Muscle of back (tissue), 3 donors: ENCODE measurements at regions not wholly inside any gene's neighbourhood (a gene's known extent, or its start where the extent isn't known, plus 50 kb on each side); places are given as distances from the start of the nearest gene placed in this dataset.

Experiments used
- DNase-seq, 3 donors: peaks; one replicate each; pipeline versions ENCODE4 v3.0.0 to v3.0.0-alpha.2; 2013

GRCh38 chr3:99212969-99213368 is 311.5 kb upstream of the DCBLD2 start:
- DNase-seq: no peak

DNA sequence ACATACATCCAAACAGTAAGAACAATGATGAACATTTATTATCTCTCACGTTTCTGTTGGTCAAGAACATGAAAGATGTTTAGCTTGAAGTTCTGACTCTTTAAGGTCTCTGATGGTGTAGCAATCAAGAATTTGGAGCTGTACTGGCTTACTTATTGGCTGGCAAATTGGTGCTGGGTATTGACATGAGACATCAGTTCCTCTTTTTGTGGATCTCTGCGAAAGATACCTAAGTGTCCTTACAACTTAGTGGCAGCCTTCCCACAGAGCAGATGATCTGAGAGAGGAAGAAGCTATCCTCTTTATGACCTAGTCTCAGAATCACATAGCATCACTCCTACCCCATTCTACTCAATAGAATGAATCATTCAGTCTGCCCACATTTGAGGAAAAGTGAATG is 309.8 kb upstream of the DCBLD2 start:
- no peak for DNase-seq

GRCh38 chr3:99199021-99199420 is 297.5 kb upstream of the DCBLD2 start:
- DNase-seq: no peak

- DNase-seq: no peak
Measured at GRCh38 chr3:99191186-99191585, 289.7 kb upstream of the DCBLD2 start.

DNA sequence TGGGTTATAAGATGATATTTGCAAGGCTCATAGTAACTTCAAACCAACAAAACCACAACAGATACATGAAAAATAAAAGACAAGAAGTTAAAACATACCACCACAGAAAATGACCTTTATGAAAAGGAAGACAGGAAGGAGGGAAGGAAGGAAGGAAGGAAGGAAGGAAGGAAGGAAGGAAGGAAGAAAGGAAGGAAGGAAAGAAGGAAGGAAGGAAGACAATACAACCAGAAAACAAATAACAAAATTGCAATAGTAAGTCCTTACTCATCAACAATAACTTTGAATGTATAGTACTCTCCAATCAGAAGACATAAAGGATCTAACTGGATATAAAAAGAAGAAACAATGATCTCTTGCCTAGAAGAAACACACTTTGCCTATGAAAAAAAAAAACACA is 287.4 kb upstream of the DCBLD2 start:
- DNase-seq: no peak

DNA sequence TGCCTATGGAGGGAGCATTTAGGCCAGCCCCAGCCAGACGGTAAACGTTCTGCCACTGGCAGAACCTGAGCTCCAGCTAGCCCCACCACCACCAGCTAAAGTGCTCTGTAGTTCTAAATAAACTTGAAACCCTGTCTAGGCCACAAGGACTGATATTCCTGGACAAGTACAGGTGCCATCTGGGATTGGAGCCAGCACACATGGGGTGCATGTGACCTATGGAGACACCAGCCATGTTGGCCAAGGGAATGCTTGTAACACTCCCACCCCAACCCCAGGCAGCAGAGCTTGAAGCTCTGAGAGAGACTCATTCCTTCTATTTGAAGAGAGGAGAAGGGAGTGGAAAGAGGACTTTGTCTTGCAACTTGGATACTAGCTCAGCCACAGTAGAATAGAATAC is 284.5 kb upstream of the DCBLD2 start:
- no peak for DNase-seq

- DNase-seq: no peak
Measured at GRCh38 chr3:99176169-99176964, 274.9 kb upstream of the DCBLD2 start.

DNA sequence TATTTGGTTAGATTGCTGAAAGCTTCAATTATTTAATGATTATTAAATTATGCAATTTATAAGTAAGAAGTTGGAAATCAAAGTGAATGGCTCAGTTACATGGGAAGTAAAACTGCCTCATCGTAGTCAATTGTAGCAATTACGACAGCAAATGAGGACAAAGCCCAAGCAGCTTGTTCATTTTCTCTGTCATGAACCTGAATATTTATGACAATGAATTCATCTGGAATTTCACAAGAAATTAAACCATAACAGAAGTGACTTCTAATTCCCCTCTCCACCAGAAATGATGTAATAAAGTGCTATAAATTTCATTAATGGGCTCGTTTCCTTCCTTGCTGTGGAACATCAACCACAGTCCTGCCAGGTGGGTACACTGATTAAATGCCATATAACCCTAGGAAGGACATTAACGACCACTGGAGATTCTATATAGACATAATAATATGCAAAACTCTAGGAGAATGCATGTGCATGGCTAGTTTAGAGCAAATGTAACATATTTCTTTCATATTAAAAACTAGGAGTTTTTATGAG is 273.8 kb upstream of the DCBLD2 start:
- peak in 1 of 3 donors; percentile 2 for DNase-seq

DNA sequence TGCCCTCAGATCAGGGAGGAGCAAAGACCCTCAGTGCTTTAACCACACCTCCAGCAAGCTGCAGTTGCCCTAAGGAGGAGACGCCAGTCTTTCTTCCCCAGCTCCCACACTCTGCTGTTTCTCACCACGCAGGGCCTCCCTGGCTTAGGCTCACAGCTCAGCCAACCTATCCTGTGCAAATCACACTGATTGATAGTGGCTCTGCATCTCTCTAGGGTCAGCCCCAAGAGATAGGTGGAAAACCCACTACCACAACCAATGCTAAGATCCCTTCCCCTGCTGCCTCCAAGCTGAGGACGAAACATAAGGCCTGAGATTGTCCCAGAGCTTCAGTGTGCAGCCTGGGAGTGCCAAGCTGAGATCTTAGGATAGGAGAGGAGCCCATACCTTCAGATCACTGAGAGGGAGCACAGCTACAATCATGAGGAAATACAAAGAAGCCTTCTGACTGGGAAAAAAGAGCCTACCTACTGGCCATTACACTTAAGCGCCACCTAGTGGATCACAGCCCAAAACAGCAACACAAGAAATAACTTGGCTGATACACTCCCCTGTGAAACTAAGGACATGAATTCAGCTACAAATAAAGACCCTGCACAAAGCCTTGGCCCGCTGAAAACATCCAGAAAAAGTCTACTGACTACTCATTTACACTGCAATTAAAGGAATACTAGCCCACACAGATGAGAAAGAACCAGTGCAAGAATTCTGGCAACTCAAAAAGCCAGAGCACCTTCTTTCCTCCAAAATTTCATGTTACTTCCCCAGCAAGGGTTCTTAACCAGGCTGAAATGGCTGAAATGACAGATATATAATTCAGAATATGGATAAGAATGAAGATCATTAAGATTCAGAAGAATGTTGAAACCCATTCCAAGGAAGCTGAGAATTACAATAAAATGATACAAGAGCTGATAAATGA is 271.5 kb upstream of the DCBLD2 start:
- DNase-seq: peak; percentile 27 to 58 (median 54)

GRCh38 chr3:99171800-99172199 is 270.3 kb upstream of the DCBLD2 start:
- no peak for DNase-seq

DNA sequence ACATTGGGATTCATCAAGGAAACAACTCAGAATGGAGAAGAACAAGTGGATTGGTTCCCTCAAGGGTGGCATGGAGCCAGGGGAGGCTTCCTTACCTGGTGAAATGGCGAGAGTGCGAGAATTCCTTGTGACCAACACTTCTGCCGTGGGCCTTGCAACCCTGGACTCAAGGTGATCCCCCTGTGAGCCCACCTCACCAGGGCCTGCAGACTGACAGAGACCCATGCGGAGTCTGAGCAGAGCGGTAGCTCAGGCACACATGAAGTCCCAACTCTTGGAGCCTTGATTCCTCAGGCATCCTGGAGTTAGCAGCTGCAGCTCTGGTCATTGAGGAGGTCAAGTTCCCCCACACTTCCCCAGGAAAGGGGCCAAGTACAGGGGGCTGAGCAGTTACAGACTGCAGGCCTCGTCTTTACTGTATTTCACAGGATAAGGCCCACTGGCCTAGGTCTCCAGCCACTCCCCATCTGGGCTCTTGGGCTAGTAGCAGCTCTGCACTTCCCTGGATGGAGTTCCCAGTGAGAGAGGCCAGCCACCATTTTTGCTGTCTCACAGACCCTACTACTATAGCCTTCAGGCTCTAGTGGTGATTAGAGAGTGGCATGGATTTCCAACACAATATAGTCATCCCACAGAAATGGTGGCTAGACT is 269.5 kb upstream of the DCBLD2 start:
- DNase-seq: no peak

DNA sequence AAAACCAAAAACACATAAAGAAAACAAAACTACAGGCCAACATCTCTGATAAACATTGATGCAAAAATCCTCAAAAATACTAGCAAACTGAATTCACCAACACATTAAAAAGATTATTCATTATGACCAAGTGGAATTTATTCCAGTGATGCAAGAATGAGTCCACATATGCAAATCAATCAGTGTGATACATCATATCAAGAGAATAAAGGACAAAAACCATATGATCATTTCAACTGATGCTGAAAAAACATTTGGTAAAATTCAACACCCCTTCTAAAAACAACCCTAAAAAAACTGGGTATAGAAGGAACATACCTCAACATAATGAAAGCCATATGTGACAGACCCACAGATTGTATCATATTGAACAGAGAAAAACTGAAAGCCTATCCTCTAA is 265.6 kb upstream of the DCBLD2 start:
- DNase-seq: peak in 1 of 3 donors; percentile 12

GRCh38 chr3:99163314-99163713 is 261.8 kb upstream of the DCBLD2 start:
- no peak for DNase-seq

DNA sequence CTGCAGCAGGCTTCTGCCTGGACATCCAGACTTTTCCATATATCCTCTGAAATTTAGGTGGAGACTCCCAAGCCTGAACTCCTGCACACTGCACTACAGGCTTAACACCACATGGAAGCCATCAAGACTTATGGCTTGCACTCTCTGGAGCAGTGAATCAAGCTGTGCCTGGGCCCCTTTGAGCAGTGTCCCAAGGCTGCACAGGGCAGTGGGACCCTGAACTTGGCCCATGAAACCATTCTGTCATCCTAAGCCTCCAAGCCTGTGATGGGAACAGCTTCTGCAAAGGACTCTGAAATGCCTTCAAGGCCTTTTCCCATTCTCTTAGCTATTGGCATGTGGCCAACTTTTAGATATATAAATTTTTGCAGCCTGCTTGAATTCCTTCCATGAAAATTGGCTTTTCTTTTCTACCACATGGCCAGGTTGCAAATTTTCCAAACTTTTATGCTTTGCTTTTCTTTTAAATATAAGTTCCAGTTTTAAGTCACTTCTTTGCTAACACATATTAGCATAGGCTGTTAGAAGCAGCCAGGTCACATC is 257.8 kb upstream of the DCBLD2 start:
- no peak for DNase-seq

DNA sequence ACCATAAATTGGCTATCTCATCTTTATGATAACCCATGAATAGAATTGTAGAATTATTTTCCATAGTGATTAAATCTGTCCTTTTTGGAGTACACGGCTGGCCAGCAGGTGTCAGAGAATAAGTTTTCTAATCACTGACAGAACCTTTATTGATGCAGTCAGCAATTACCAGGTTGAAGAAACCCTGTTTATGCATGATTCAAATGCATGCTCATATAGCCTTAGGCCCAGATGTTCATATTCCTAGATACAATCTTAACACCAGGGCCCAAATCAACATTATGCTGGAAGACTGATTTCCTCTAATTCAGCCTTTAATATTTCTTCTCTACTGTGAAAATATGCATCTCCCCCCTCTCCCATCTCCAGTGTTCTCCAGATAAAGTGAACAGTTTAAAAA is 243.5 kb upstream of the DCBLD2 start:
- no peak for DNase-seq

- DNase-seq: no peak
Measured at GRCh38 chr3:99143493-99143892, 242.0 kb upstream of the DCBLD2 start.

GRCh38 chr3:99134986-99135385 is 233.5 kb upstream of the DCBLD2 start:
- DNase-seq: no peak

DNA sequence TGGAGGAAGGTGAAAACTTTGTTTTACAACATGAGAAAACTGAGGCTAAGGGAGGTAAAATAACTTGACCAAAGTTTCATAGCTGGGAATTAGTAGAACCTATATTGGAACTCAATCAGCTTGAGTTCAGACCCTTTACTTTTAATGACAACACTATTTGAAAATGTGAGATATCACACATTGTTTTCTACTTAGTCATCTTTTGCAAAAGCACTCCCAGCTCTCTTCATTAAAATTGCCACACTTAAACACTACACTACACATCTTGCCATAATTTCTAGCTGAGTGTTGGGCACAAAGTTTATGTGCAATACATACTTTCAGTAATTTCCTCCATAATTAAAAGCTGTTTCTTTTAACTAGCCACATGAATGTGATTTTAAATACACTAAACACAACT is 230.4 kb upstream of the DCBLD2 start:
- no peak for DNase-seq

GRCh38 chr3:99128725-99129505 is 227.4 kb upstream of the DCBLD2 start:
- DNase-seq: peak; percentile 14 to 93 (median 20)

DNA sequence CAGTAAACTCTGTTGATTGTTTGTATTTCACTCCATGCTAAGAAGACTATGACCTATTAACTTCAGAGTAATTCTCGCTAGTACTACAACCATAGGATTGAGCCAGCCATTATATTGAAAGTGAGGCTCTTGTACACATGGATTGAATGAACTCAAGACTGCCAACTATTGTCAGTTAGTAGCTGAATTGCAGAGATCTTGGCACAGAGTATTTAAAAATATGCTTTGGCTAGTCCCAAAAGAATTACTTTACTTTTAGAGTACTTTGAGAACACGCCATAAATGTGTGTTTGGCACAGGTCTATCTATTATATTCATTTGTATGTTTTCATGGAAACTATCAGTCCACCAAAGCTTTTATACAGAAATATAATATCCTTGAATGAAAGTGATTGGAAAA is 226.7 kb upstream of the DCBLD2 start:
- DNase-seq: peak in 2 of 3 donors; percentile 27 to 66

DNA sequence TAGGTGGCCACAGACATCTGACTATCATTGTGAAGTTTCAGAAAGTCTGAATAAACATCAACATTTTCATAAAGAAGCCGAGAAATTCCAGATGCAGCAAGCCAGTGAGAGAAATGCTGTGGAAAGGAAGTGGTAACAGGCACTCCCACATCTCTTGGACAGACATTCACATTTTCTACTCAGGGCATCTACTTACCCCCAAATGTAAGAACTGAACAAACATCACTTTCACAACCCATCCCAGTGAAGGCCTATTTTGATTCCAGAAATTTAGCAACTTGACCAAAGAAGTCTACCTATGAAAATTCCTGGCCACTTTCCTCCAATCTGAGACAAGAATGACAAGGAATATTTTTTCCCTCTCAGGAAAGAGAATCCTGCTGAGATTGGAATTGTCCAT is 224.8 kb upstream of the DCBLD2 start:
- DNase-seq: no peak
